RWPE2 (cell line): ENCODE measurements at regions not wholly inside any gene's neighbourhood (a gene's known extent, or its start where the extent isn't known, plus 50 kb on each side); places are given as distances from the start of the nearest gene placed in this dataset.

Experiments used
- ATAC-seq: fragments of 200-7000 bp; cut with Tn5 transposase; 3 replicates; pipeline ENCODE4 v1.9.1; 2021; ENCODE audit warnings: low read depth
- DNase-seq: peaks from one replicate; pipeline ENCODE4 v3.0.0-alpha.2; 2020; ENCODE audit warnings: low spot score
- H3K27ac ChIP-seq: fragments of 450-650 bp; 2 replicates; pipeline ENCODE4 v1.5.1; 2017; ENCODE audit warnings: mild to moderate bottlenecking; ENCODE audit not compliant: poor library complexity, severe bottlenecking
- H3K27me3 ChIP-seq: fragments of 250-450 bp; sonication (Bioruptor Pico); 2 replicates; pipeline ENCODE4 v1.5.1; 2021; ENCODE audit warnings: mild to moderate bottlenecking, moderate library complexity; ENCODE audit not compliant: insufficient read depth, poor library complexity, severe bottlenecking
- H3K36me3 ChIP-seq: fragments of 250-450 bp; sonication (Bioruptor Pico); 2 replicates; pipeline ENCODE4 v1.5.1; 2020; ENCODE audit warnings: low read depth, mild to moderate bottlenecking, moderate library complexity
- H3K4me1 ChIP-seq: fragments of 250-450 bp; sonication (Bioruptor Pico); 2 replicates; pipeline ENCODE4 v1.5.1; 2021; ENCODE audit warnings: mild to moderate bottlenecking, moderate library complexity; ENCODE audit not compliant: insufficient read depth, poor library complexity, severe bottlenecking
- H3K4me3 ChIP-seq: fragments of 250-450 bp; sonication (Bioruptor Pico); 2 replicates; pipeline ENCODE4 v1.5.1; 2021; ENCODE audit warnings: mild to moderate bottlenecking, moderate library complexity; ENCODE audit not compliant: severe bottlenecking
- H3K9me3 ChIP-seq: fragments of 250-450 bp; sonication (Bioruptor Pico); 2 replicates; pipeline ENCODE4 v1.5.1; 2021; ENCODE audit warnings: mild to moderate bottlenecking, moderate library complexity; ENCODE audit not compliant: severe bottlenecking
- CTCF ChIP-seq: fragments of 450-650 bp; IDR thresholded peaks from one replicate; pipeline ENCODE4 v1.5.1; 2017; ENCODE audit warnings: mild to moderate bottlenecking, moderate library complexity; ENCODE audit not compliant: poor library complexity, severe bottlenecking

GRCh38 chr2:118223992-118224894 is 136.0 kb downstream of the INSIG2 start:
- Histone ChIP-seq H3K36me3 (no peaks in the 10 kb centered on the region), H3K27me3 (peaks cover 22% of the 10 kb centered on the region), H3K9me3 (no peaks in the 10 kb centered on the region), H3K4me1 (peaks cover 14% of the 10 kb centered on the region), H3K27ac (no peak overlapping the region), H3K4me3 (peak overlapping the region; percentile 27)
- DNase-seq (no peak), ATAC-seq (peak; percentile 59; the same call in 2 of the 3 replicates)
- no peak for TF ChIP-seq CTCF

- ATAC-seq (no peak), DNase-seq (no peak)
These were observed 135.3 kb downstream of the INSIG2 start for GRCh38 chr2:118223511-118223991.

GRCh38 chr2:118222672-118223421 is 134.6 kb downstream of the INSIG2 start:
- peaks cover 9% of the 10 kb centered on the region for H3K4me1 ChIP-seq
- peaks cover 22% of the 10 kb centered on the region for H3K27me3 ChIP-seq
- no peaks in the 10 kb centered on the region for H3K36me3 ChIP-seq
- DNase-seq (no peak), ATAC-seq (no peak)
- H3K4me3 ChIP-seq, result no peak overlapping the region
- H3K27ac ChIP-seq, result no peak overlapping the region
- no peaks in the 10 kb centered on the region for H3K9me3 ChIP-seq
- no peak for TF ChIP-seq CTCF

More at GRCh38 chr2:118223511-118223991, 135.3 kb downstream of the INSIG2 start:
- Histone ChIP-seq H3K27me3 (peaks cover 22% of the 10 kb centered on the region), H3K36me3 (no peaks in the 10 kb centered on the region), H3K4me3 (peak overlapping the region; percentile 27), H3K27ac (no peak overlapping the region), H3K4me1 (peaks cover 14% of the 10 kb centered on the region), H3K9me3 (no peaks in the 10 kb centered on the region)
- TF ChIP-seq CTCF, result no peak

GRCh38 chr2:118222273-118222594 is 134.0 kb downstream of the INSIG2 start:
- Histone ChIP-seq H3K4me3 (no peak overlapping the region), H3K4me1 (peaks cover 3% of the 10 kb centered on the region), H3K36me3 (no peaks in the 10 kb centered on the region), H3K9me3 (no peaks in the 10 kb centered on the region), H3K27ac (no peak overlapping the region), H3K27me3 (peaks cover 22% of the 10 kb centered on the region)
- no peak for DNase-seq
- no peak for ATAC-seq
- TF ChIP-seq CTCF, result peak; percentile 58
